ENCODE measurements at regions not wholly inside any gene's neighbourhood (a gene's known extent, or its start where the extent isn't known, plus 50 kb on each side); places are given as distances from the start of the nearest gene placed in this dataset.

- DNase-seq (ENCODE audit: low read depth in 2 of 2), result no peak
These were observed 61.6 kb upstream of the HS6ST1 start for GRCh38 chr2:128380061-128380889.

- DNase-seq (ENCODE audit: low read depth in 2 of 2), result no peak
These were observed 62.6 kb upstream of the HS6ST1 start for GRCh38 chr2:128380961-128381938.

GRCh38 chr2:128384446-128384845, 65.8 kb upstream of the HS6ST1 start:
- DNase-seq (ENCODE audit: low read depth in 2 of 2), result no peak

DNA sequence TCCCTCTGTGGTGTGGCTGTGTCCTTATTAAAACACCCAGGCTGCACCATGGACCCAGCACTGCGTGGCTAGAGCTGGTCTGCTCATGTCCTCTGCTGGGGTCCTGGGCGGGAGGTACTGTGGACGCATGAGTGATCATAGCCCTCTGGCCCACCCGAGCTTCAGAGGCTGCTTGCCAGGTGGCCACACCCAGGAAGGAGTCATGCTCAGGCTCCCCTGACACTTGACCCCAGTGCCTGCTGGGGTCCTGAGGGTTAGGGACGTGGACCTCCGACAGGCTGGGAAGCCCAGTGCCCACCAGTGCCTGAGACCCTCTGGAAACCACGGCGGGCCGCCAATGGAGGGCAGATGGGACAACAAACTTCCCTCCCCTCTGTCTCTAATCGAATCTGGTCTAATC, 66.3 kb upstream of the HS6ST1 start:
- no peak for DNase-seq (ENCODE audit: low read depth in 2 of 2)

DNA sequence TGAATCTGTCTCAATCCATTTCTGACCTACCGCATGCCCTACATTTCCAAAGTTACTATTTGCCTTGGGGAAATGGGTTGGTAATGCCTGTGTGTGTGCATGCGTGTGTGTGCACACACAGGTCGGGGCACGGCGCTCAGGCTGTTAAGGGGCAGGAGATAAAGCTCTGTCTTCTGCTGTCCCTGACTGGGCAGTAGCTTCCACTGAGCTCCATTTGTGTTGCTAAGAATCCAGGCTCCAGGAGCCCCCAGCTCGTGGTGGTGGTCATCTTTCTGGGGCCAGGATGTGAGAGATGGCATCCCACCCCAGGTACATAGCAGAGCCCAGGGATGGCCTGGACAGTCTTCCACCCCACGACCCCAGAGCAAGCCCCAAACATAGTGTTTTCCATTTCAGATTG, 66.7 kb upstream of the HS6ST1 start:
- no peak for DNase-seq (ENCODE audit: low read depth in 2 of 2)

DNA sequence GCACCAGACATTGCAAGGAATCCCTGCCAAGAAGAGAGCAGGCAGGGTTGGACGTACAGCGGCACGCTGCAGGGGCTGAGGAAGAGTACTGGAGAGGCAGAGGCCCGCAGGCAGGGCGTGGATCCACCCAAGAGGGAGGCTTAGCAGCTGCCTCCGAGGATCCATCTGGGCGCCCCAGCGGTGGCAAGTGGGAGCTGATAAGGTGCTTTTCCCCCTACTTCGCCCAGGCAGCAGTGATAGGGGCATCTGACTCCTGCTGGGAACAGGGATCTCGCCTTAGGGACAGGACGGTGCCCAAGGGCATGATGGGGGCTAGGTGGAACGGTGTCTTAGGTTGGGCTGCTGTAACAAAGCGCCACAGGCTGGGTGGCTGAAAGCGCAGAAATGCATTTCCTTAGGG, 67.4 kb upstream of the HS6ST1 start:
- DNase-seq (ENCODE audit: low read depth in 2 of 2), result no peak

GRCh38 chr2:128388499-128388941, 69.9 kb upstream of the HS6ST1 start:
- DNase-seq (ENCODE audit: low read depth in 2 of 2), result no peak

DNA sequence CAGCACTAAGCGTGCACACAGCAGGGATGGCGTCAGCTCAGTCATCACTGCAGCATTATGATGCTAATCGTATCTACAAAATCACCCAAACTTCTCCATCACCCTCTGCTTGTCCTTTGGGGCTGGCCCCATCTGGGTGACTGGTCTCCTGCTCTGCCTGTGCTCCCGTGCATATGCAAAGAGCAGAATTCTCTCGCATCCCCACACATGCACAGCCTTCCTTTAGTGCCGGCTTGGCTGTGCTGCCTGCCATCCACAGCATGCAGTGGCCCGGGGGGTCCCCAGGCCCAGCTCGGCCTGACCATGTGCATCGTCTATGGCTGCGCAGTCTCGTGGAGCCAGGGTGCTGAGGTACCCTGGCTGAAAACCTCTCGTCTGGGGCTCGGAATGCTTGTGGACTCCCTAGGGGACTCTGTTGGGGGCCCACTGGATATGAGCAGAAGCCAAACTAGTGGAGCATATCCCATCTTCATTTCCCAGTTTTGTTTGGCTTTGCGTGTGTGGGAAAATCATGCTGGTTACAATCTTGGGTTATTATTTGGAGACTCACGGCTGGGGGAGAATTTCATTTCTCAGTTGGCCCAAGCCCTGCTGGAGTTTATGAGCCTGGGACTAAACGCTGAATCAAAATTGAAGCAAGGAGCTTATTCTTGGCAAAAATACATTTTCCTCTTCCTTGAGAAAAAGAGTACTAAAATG, 70.9 kb upstream of the HS6ST1 start:
- no peak for DNase-seq (ENCODE audit: low read depth in 2 of 2)

DNA sequence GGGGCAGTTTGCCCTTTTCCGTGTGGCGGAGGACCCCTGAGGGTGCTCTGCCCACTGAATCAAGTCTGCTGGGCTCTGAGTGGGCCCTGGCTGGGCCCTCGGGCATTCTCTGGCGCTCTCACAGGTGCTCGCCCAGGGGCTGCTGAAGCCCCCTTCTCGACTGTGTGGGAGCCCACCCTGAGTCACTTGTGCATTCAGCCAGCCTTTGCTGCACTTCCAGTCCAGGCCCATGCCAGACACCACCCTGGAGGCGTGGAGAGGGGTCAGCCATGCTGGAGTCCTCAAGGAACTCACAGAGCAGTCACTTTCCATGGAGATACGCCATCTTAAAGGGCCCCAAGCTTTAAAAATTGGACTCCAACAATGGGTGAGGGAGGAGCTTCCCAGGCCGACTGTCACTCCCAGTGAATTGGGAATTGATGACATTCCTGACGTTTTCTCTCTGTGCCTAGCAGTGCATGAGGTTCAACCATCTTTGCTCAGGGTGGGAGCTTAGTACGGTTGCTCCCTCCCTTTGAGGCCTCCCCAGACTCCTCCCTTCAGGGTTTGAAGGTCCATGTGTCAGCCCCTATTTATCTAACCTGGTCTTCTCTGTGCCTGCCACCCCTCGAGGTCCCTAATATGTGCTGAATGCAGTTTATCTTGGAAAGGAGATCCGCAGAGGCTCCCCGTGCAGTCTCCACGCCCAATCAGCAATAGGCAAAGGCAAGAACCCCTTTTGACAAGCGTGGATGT, 71.8 kb upstream of the HS6ST1 start:
- DNase-seq (ENCODE audit: low read depth in 2 of 2), result no peak

DNA sequence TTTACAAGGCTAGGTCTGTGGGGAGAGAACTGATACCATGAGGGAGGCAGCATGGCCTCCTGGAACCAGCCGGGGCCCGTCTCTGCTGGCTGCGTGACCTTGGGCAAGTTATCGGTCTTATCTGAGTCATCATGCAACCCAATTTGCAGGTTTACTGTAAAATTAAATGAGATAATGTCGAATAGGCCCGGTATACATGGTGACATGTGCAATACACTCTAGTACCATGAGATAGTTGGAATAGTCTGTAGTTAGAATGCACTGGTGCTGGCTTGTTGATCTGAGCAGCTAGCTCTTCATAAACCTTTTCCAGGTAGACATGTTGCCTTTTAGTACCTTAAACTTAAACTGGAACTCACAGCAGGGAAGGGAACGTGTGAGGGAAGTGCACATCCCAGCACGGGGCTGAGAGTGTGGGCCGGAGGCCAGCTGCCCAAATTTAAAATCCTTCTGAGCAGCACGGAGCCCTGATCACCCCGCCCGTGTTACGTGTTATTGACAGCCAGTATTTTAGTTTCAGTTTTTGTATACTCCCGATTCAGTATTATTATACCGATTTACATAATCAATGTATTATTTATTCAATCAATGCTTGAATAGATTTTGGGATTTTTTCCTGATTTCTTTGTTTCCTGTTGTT, 72.4 kb upstream of the HS6ST1 start:
- no peak for DNase-seq (ENCODE audit: low read depth in 2 of 2)

GRCh38 chr2:128391679-128392078, 73.0 kb upstream of the HS6ST1 start:
- DNase-seq (ENCODE audit: low read depth in 2 of 2), result no peak

DNA sequence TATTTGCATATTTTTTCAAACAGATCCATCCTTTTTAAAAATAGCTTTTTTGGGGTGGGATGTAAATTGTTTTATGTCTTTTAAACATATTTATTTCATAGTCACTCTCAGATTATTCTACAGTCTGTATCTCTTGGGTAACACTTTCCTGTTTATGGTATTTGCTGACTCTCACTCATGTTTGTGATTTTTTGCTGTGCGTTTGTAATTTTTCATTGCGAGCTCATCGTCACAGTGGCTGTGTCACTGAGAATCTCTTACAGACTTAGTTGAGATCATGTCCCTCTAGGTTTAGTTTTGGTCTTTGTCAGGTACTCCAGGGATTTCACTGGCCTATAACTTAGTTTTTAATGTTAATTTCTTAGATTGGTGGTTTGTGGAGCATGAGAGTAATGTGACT, 73.5 kb upstream of the HS6ST1 start:
- DNase-seq (ENCODE audit: low read depth in 2 of 2), result no peak

DNA sequence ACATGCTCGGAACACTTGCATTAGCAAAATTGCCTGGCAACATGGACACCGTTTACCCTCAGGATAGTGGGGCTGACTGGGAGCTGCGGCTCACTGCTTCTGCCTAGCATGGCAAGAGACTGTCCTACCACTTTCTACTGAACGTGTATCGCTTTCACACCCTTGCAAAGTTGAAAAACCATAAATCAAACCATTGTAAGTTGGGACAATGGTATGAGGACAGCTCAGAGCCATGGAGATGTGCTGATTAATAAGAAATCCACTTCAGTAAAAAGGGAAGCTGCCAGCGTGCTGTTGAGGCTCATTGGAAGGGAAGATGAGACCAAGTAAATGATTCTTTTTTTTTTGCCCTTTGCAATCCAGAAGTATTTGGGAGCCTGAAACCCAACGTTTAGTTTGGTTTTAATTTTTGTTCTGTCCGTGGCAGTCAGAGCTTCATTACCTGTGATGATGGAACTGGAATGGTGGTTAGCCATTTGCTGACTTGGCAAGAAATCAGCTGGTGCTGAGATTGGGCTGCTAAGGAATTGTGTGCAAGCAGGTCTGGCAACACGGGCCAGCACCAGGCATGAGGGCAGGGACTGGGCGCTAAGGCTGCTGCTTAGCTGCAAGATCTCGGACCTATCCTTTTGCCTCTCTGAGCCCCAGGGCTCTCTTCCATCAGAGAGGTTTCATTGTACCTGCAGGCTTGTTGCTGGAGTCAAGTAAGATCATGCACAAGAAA, 75.5 kb upstream of the HS6ST1 start:
- DNase-seq (ENCODE audit: low read depth in 2 of 2), result no peak

DNA sequence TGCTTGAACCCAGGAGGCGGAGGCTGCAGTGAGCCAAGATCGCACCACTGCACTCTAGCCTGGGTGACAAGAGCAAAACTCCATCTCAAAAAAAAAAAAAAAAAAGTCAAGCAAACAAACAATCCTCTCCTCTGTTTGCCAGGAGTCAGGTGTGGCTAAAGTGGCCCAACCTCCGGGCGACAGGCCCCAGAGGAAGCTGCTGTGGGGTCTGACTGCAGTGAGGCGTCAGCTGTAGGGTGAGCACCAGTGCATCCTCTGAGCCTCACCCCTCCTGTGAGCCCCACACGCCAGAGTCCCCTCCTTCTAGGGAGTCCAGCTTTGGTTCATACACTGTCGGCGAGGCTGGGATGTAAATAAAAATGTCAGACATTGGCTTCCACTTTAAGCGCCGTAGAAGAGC, 76.5 kb upstream of the HS6ST1 start:
- no peak for DNase-seq (ENCODE audit: low read depth in 2 of 2)

GRCh38 chr2:128395640-128396499, 77.2 kb upstream of the HS6ST1 start:
- DNase-seq (ENCODE audit: low read depth in 2 of 2), result no peak

GRCh38 chr2:128396500-128396891, 77.8 kb upstream of the HS6ST1 start:
- DNase-seq (ENCODE audit: low read depth in 2 of 2), result no peak

DNA sequence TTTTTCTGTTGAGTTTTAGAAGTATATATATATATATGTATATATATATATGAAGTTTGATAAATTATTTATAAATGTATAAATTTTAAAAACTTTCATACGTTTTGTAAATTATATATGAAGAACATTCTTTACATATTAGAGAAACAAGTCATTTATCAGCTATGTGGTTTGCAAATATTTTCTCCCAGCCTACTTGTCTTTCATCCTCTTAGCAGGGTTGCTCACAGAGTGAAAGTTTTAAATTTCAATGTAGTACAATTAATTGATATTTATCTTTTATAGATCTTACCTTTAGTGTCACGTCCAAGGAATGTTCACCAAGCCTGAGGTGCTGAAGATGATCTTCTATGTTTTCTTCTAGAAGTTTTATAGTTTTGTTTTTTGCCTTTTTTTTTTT, 78.3 kb upstream of the HS6ST1 start:
- DNase-seq (ENCODE audit: low read depth in 2 of 2), result no peak

- no peak for DNase-seq (ENCODE audit: low read depth in 2 of 2)
These were observed 80.6 kb upstream of the HS6ST1 start for GRCh38 chr2:128399256-128399655.

- no peak for DNase-seq (ENCODE audit: low read depth in 2 of 2)
These were observed 81.1 kb upstream of the HS6ST1 start for GRCh38 chr2:128399690-128400291.
